ENCODE measurements at regions not wholly inside any gene's neighbourhood (a gene's known extent, or its start where the extent isn't known, plus 50 kb on each side); places are given as distances from the start of the nearest gene placed in this dataset.

DNA sequence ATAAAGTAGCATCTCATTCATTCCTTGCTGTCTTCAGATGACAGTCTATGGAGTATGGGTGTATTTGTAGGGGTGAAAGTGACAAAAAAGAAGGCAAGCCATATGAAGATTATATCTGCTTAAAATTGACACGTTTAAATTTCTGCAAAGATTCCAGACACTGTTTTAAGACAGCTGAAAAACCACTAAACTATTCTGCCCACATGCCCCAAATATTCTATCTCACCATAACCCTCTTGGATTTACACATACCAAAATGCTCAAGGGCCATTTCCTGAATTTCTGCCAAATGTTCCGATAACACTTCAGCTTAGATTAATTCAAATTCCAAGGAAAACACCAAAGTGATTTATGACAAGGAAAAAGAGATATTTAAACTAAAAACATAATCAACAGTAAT lies 99.9 kb upstream of the IL6 start:
- Mint-ChIP-seq H3K9me3 (0 out of 2 replicates have a peak, but pooled peaks cover under 1% of the 10 kb centered on the region), H3K36me3 (no peaks in the 10 kb centered on the region), H3K27me3 (ENCODE audit: low read depth) (no peaks in the 10 kb centered on the region; the same call in 1 of the 2 replicates), H3K27ac (no peak overlapping the region), H3K4me3 (no peak overlapping the region), H3K4me1 (peaks cover 15% of the 10 kb centered on the region)
- no peak for TF ChIP-seq NR1H2 (CRISPR knock-in tag; IDR thresholded peaks at IDR 0.05)
- TF ChIP-seq, protein P1, sequence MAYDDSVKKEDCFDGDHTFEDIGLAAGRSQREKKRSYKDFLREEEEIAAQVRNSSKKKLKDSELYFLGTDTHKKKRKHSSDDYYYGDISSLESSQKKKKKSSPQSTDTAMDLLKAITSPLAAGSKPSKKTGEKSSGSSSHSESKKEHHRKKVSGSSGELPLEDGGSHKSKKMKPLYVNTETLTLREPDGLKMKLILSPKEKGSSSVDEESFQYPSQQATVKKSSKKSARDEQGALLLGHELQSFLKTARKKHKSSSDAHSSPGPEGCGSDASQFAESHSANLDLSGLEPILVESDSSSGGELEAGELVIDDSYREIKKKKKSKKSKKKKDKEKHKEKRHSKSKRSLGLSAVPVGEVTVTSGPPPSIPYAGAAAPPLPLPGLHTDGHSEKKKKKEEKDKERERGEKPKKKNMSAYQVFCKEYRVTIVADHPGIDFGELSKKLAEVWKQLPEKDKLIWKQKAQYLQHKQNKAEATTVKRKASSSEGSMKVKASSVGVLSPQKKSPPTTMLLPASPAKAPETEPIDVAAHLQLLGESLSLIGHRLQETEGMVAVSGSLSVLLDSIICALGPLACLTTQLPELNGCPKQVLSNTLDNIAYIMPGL (CRISPR knock-in tag; IDR thresholded peaks at IDR 0.05): no peak
- TF ChIP-seq, protein P2, sequence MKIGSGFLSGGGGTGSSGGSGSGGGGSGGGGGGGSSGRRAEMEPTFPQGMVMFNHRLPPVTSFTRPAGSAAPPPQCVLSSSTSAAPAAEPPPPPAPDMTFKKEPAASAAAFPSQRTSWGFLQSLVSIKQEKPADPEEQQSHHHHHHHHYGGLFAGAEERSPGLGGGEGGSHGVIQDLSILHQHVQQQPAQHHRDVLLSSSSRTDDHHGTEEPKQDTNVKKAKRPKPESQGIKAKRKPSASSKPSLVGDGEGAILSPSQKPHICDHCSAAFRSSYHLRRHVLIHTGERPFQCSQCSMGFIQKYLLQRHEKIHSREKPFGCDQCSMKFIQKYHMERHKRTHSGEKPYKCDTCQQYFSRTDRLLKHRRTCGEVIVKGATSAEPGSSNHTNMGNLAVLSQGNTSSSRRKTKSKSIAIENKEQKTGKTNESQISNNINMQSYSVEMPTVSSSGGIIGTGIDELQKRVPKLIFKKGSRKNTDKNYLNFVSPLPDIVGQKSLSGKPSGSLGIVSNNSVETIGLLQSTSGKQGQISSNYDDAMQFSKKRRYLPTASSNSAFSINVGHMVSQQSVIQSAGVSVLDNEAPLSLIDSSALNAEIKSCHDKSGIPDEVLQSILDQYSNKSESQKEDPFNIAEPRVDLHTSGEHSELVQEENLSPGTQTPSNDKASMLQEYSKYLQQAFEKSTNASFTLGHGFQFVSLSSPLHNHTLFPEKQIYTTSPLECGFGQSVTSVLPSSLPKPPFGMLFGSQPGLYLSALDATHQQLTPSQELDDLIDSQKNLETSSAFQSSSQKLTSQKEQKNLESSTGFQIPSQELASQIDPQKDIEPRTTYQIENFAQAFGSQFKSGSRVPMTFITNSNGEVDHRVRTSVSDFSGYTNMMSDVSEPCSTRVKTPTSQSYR (CRISPR knock-in tag; IDR thresholded peaks at IDR 0.05): no peak
- TF ChIP-seq, protein P3, sequence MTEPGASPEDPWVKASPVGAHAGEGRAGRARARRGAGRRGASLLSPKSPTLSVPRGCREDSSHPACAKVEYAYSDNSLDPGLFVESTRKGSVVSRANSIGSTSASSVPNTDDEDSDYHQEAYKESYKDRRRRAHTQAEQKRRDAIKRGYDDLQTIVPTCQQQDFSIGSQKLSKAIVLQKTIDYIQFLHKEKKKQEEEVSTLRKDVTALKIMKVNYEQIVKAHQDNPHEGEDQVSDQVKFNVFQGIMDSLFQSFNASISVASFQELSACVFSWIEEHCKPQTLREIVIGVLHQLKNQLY (CRISPR knock-in tag; IDR thresholded peaks at IDR 0.05): no peak
- TF ChIP-seq, protein P4, sequence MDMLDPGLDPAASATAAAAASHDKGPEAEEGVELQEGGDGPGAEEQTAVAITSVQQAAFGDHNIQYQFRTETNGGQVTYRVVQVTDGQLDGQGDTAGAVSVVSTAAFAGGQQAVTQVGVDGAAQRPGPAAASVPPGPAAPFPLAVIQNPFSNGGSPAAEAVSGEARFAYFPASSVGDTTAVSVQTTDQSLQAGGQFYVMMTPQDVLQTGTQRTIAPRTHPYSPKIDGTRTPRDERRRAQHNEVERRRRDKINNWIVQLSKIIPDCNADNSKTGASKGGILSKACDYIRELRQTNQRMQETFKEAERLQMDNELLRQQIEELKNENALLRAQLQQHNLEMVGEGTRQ (CRISPR knock-in tag; IDR thresholded peaks at IDR 0.05): no peak
- TF ChIP-seq, protein P5, sequence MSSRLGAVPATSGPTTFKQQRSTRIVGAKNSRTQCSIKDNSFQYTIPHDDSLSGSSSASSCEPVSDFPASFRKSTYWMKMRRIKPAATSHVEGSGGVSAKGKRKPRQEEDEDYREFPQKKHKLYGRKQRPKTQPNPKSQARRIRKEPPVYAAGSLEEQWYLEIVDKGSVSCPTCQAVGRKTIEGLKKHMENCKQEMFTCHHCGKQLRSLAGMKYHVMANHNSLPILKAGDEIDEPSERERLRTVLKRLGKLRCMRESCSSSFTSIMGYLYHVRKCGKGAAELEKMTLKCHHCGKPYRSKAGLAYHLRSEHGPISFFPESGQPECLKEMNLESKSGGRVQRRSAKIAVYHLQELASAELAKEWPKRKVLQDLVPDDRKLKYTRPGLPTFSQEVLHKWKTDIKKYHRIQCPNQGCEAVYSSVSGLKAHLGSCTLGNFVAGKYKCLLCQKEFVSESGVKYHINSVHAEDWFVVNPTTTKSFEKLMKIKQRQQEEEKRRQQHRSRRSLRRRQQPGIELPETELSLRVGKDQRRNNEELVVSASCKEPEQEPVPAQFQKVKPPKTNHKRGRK (CRISPR knock-in tag; IDR thresholded peaks at IDR 0.05; ENCODE audit: borderline replicate concordance): no peak
- no peak for TF ChIP-seq ZNF671 (CRISPR knock-in tag; IDR thresholded peaks at IDR 0.05)
- no peak for TF ChIP-seq FOXK1 (CRISPR knock-in tag; IDR thresholded peaks at IDR 0.05)
- no peak for TF ChIP-seq GABPB1 (CRISPR knock-in tag; IDR thresholded peaks at IDR 0.05)
- TF ChIP-seq ATF1 (CRISPR knock-in tag; IDR thresholded peaks at IDR 0.05): no peak
- no peak for TF ChIP-seq STAT6 (CRISPR knock-in tag; conservative IDR thresholded peaks at IDR 0.05; ENCODE audit: low read depth)
- no peak for TF ChIP-seq TP53 (CRISPR knock-in tag; IDR thresholded peaks at IDR 0.05)
- ChIA-PET CTCF (no interaction called here), POLR2A (no interaction called here)
- DNase-seq (ENCODE audit: low spot score) (no peak), ATAC-seq (no peak)

DNA sequence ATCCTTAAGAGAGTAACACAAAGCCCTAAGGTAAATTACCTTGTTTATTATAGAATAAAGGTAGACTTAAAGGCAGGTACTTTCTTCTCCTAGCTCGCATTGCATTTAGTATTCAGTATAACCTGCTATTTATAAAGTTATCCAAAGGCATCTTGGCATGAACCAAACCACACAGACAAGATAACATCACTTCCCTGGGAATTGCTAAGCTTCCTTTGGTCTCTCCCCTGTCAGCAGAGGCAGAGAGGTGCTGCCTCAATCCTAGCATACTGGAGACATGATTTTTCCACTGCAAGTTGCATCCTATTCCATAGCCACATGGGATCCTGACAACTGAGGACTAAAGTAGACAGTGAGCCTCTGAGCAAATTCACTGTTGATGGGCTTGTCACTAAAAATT lies 101.7 kb upstream of the IL6 start:
- H3K36me3 Mint-ChIP-seq: peaks cover 1% of the 10 kb centered on the region; the same call in 1 of the 2 replicates
- CTCF ChIA-PET: interaction anchor here (0.6 kb wide), 1 partner anchor 12 kb away, joined by 3 read pairs; no protein-coding TSS in a partner anchor

More for the DNA sequence above, 101.7 kb upstream of the IL6 start:
- H3K9me3 Mint-ChIP-seq: peaks cover 16% of the 10 kb centered on the region
- no peaks in the 10 kb centered on the region; the same call in 1 of the 2 replicates for H3K27me3 Mint-ChIP-seq (ENCODE audit: low read depth)
- ATAC-seq (no peak), DNase-seq (ENCODE audit: low spot score) (no peak)
- POLR2A ChIA-PET: no interaction called here
- no peak overlapping the region for H3K27ac Mint-ChIP-seq
- H3K4me3 Mint-ChIP-seq: no peak overlapping the region
- H3K4me1 Mint-ChIP-seq: peaks cover 15% of the 10 kb centered on the region
- TF ChIP-seq ETV6 (CRISPR knock-in tag; IDR thresholded peaks at IDR 0.05): no peak
- no peak for TF ChIP-seq OVOL2 (CRISPR knock-in tag; IDR thresholded peaks at IDR 0.05; ENCODE audit: borderline replicate concordance)
- TF ChIP-seq MXD4 (CRISPR knock-in tag; IDR thresholded peaks at IDR 0.05; ENCODE audit: borderline replicate concordance): no peak
- TF ChIP-seq, protein P3 (CRISPR knock-in tag; IDR thresholded peaks at IDR 0.05): no peak

All from WTC11 (cell line).